Fibroblast of lung (primary cell): ENCODE measurements at regions not wholly inside any gene's neighbourhood (a gene's known extent, or its start where the extent isn't known, plus 50 kb on each side); places are given as distances from the start of the nearest gene placed in this dataset.
A peak's percentile ranks its signal among the peaks of the same experiment; 100 is the strongest.

ENCODE experiments used
- DNase-seq, 2 donors: peaks; one replicate each; pipeline versions ENCODE4 v3.0.0 to v3.0.0-alpha.2; 2010; ENCODE audit warnings: low read depth in 2 of 2
- H2AFZ ChIP-seq: 2 replicates; pipeline ENCODE4 v1.5.1; 2012; ENCODE audit warnings: low read length, control low read depth, inconsistent platforms
- H3K27ac ChIP-seq: 2 replicates; pipeline ENCODE4 v1.5.1; 2011; ENCODE audit warnings: low read length, control low read depth; ENCODE audit not compliant: insufficient read depth
- H3K27me3 ChIP-seq: 2 replicates; pipeline ENCODE4 v1.5.1; 2011; ENCODE audit warnings: mild to moderate bottlenecking, low read length; ENCODE audit not compliant: control insufficient read depth, insufficient read depth
- H3K36me3 ChIP-seq: 2 replicates; pipeline ENCODE4 v1.5.1; 2011; ENCODE audit warnings: low read length; ENCODE audit not compliant: control insufficient read depth, insufficient read depth
- H3K4me1 ChIP-seq: 2 replicates; pipeline ENCODE4 v1.5.1; 2011; ENCODE audit warnings: low read length; ENCODE audit not compliant: control insufficient read depth, insufficient read depth; ENCODE audit errors: extremely low read depth
- H3K4me2 ChIP-seq: 2 replicates; pipeline ENCODE4 v1.5.1; 2011; ENCODE audit warnings: low read length, control low read depth; ENCODE audit not compliant: insufficient read depth; ENCODE audit errors: extremely low read depth
- H3K4me3 ChIP-seq, 4 experiments: fragments of 200-600 bp in 1 of 4; sonication (generic) in 1 of 4; replicated peaks in 1 of 4; 2 replicates each; pipeline ENCODE4 v1.5.1; 2011 to 2016; ENCODE audit warnings: low read length in 4 of 4, low read depth in 3 of 4, mild to moderate bottlenecking in 3 of 4, control low read depth in 2 of 4, inconsistent platforms in 1 of 4, mixed read lengths in 1 of 4; ENCODE audit not compliant: insufficient read depth in 1 of 4; ENCODE audit errors: control extremely low read depth in 1 of 4
- H3K79me2 ChIP-seq: 2 replicates; pipeline ENCODE4 v1.5.1; 2012; ENCODE audit warnings: mild to moderate bottlenecking, low read length, inconsistent platforms; ENCODE audit not compliant: control insufficient read depth, insufficient read depth
- H3K9ac ChIP-seq: 2 replicates; pipeline ENCODE4 v1.5.1; 2011; ENCODE audit warnings: mild to moderate bottlenecking, low read length, control low read depth; ENCODE audit not compliant: insufficient read depth
- H3K9me3 ChIP-seq: 2 replicates; pipeline ENCODE4 v1.5.1; 2012; ENCODE audit warnings: low read depth, low read length; ENCODE audit not compliant: control insufficient read depth, insufficient read depth
- H4K20me1 ChIP-seq: 2 replicates; pipeline ENCODE4 v1.5.1; 2011; ENCODE audit warnings: low read length; ENCODE audit not compliant: control insufficient read depth, insufficient read depth; ENCODE audit errors: extremely low read depth
- CTCF ChIP-seq, 2 donors: IDR thresholded peaks in 1 of 2; conservative IDR thresholded peaks in 1 of 2; 1 replicate in 1 of 2; 2 replicates in 1 of 2; pipeline ENCODE4 v1.5.1; 2011 to 2012; ENCODE audit warnings: low read length in 2 of 2, control low read depth in 1 of 2, inconsistent platforms in 1 of 2, low read depth in 1 of 2, mild to moderate bottlenecking in 1 of 2
- EZH2 ChIP-seq: IDR thresholded peaks from 2 replicates; pipeline ENCODE4 v1.5.1; 2012; ENCODE audit warnings: low read length, control low read depth, mild to moderate bottlenecking; ENCODE audit errors: missing control alignments

GRCh38 chr4:146032234-146032860 lies 93.7 kb upstream of the ZNF827 start:
- Histone ChIP-seq H3K9ac (no peak overlapping the region), H3K79me2 (no peaks in the 10 kb centered on the region), H2AFZ (no peak overlapping the region), H3K4me1 (no peaks in the 10 kb centered on the region), H3K27me3 (no peaks in the 10 kb centered on the region), H3K4me2 (no peak overlapping the region), H3K27ac (no peak overlapping the region), H4K20me1 (no peaks in the 10 kb centered on the region), H3K9me3 (no peaks in the 10 kb centered on the region), H3K36me3 (no peaks in the 10 kb centered on the region), H3K4me3 (no peak overlapping the region)
- DNase-seq, result no peak
- TF ChIP-seq CTCF (conservative IDR thresholded peaks at IDR 0.05 in 1 of 2, IDR thresholded peaks at IDR 0.05 in 1 of 2; ENCODE audit: low read depth in 1 of 2, low read length in 2 of 2) (no peak), EZH2 (no peak)

- H3K79me2 ChIP-seq, result no peaks in the 10 kb centered on the region
- peak in 1 of 2 donors; percentile 8 for DNase-seq
- H2AFZ ChIP-seq, result no peak overlapping the region
- H3K4me2 ChIP-seq, result no peak overlapping the region
- TF ChIP-seq CTCF (conservative IDR thresholded peaks at IDR 0.05 in 1 of 2, IDR thresholded peaks at IDR 0.05 in 1 of 2; ENCODE audit: low read depth in 1 of 2, low read length in 2 of 2), result no peak
- TF ChIP-seq EZH2, result no peak
- no peaks in the 10 kb centered on the region for H3K4me1 ChIP-seq
- no peaks in the 10 kb centered on the region for H4K20me1 ChIP-seq
- H3K36me3 ChIP-seq, result no peaks in the 10 kb centered on the region
- H3K9ac ChIP-seq, result no peak overlapping the region
- no peaks in the 10 kb centered on the region for H3K27me3 ChIP-seq
- no peak overlapping the region for H3K4me3 ChIP-seq
- no peak overlapping the region for H3K27ac ChIP-seq
- no peaks in the 10 kb centered on the region for H3K9me3 ChIP-seq
These were observed 91.5 kb upstream of the ZNF827 start for GRCh38 chr4:146029939-146030710.

- H3K4me3 ChIP-seq, result no peak overlapping the region
- no peak for TF ChIP-seq CTCF (conservative IDR thresholded peaks at IDR 0.05 in 1 of 2, IDR thresholded peaks at IDR 0.05 in 1 of 2; ENCODE audit: low read depth in 1 of 2, low read length in 2 of 2)
- TF ChIP-seq EZH2, result no peak
- H2AFZ ChIP-seq, result no peak overlapping the region
- no peaks in the 10 kb centered on the region for H3K36me3 ChIP-seq
- H3K27me3 ChIP-seq, result no peaks in the 10 kb centered on the region
- H3K27ac ChIP-seq, result no peak overlapping the region
- H3K79me2 ChIP-seq, result no peaks in the 10 kb centered on the region
- no peaks in the 10 kb centered on the region for H3K9me3 ChIP-seq
- H3K4me1 ChIP-seq, result no peaks in the 10 kb centered on the region
- no peak overlapping the region for H3K9ac ChIP-seq
- peak in 1 of 2 donors; percentile 35 for DNase-seq
- H4K20me1 ChIP-seq, result no peaks in the 10 kb centered on the region
- H3K4me2 ChIP-seq, result no peak overlapping the region
These were observed 90.5 kb upstream of the ZNF827 start for GRCh38 chr4:146029147-146029546.
